CMK (cell line): ENCODE measurements at regions not wholly inside any gene's neighbourhood (a gene's known extent, or its start where the extent isn't known, plus 50 kb on each side); places are given as distances from the start of the nearest gene placed in this dataset.
"Not testable (repeated sequence)": the region's sequence is repeated elsewhere in the genome, so short reads cannot be mapped to it uniquely, and the experiment has no call there.

Source experiments
- DNase-seq: peaks from one replicate; pipeline ENCODE4 v3.0.0-alpha.2; 2010; ENCODE audit warnings: low read depth

- not testable (repeated sequence) for DNase-seq
These were observed 182.6 kb downstream of the NPIPA7 start for GRCh38 chr16:16561532-16561931.

DNA sequence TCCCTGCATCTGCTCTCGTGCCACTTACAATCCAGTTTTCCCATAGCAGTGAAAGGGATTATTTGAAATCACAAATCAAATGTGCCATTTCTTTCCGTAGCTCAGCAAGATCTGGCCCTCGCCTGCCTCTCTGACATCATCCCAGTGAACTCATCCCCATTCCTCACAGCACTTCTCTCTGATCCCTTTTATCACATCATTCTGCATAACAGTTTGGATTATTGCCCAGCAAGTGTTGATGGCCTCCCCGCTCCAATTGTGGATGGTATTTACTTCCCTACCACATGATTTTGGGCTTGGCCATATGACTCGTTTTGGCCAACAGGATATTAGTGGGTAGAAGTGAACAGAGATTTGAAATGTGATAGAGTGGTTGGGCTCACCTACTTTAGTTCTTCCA, 185.0 kb downstream of the NPIPA7 start:
- not testable (repeated sequence) for DNase-seq

DNA sequence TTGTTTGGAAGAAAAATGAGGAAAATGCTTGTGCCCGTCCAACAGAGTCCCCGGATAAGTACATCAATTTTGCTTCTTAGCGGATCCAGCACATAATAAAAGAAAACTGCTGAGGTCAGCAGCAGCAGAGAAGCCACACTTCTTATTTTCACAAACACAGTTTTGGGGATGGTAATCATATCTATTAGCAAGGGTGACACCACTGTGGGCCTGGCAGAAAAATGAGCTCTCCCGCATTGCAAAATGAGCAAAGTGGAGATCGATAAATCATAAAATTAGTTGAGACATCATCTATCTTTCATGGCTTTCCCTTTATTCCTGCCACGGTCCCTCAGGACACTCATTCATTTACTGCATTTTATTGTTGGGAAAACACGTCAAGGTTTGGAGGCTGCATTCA, 186.4 kb downstream of the NPIPA7 start:
- DNase-seq: not testable (repeated sequence)

DNA sequence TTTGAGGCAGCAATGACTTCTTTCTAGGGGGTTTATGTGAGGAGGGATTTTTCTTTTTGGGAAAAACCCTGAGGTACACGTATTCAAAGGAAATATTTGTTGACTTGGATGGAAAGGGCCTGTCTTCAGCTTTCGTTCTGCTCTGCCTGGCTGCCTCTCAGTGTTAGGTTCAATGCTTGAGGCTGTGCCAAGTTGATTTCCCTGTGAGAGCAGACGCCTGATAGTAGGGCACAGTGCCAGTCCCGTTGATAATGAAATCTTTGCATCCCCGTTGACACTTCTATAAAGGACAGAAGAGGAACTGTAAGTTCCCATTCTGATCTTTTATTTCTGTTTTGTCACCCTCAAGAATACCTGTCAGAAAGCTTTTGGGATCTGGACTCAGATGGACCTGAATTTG, 191.1 kb downstream of the NPIPA7 start:
- DNase-seq: not testable (repeated sequence)

DNA sequence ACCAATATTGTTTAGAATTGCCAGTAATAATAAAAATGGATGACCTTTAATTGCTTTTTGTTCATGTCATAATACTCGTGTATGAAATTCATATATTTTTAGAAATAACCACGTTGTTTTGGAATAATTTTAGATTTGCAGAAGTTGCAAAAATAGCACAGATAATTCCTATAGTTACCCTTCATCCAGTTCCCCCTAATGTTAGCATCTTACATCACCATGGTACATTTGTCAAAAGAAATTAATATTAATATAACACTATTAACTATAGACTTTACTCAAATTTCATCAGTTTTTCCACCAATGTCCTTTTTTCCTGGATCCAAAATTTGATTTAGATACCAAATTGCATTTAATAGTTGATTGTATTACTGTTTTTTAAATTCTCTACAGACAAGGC, 191.9 kb downstream of the NPIPA7 start:
- not testable (repeated sequence) for DNase-seq

DNA sequence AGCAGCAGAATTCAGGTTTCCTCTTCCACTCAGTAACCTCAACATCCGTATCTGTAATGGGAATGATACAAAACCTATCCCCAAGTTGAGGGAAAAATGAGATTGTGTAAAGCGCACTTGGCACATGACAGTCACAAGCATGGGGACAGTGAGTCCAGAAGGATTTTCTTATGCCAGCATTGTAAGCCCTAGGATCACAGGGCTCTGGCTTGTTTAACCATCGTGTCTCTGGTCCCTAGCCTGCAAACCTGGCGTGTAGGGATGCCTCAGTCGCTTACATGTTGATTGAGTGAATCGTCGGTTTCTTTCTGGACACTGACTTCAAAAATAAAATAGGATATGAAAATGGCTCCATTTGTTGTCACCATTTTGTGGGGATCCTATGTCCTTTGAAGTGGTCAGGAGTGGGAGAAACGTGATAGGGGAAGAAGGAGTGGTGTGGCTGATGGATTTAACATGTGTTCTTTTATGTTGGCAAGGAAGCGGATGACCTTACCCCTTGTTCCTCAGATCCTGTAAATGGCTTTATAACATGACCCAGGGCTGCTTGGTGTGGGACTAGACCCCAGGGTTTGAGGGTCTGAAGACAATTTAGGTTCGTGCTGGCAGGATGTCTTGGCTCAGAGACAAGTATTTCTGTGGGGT, 193.3 kb downstream of the NPIPA7 start:
- not testable (repeated sequence) for DNase-seq

- not testable (repeated sequence) for DNase-seq
These were observed 198.1 kb downstream of the NPIPA7 start for GRCh38 chr16:16577062-16577461.

- DNase-seq: no peak
These were observed 199.8 kb downstream of the NPIPA7 start for GRCh38 chr16:16578701-16579100.

DNA sequence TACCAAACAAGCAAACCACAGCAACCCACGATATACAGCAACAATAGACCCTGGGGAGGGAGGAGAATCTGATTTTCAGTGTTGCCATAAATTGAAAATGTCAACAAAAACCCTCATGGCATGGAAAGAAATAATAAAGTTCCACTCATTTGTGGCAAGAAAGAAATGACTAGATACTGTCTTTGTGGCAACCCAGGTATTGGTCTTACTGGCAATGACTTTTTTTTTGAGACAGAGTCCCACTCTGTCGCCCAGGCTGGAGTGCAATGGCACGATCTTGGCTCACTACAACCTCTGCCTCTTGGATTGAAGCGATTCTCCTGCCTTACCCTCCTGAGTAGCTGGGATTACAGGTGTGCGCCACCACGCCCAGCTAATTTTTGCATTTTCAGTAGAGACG, 204.0 kb downstream of the NPIPA7 start:
- DNase-seq: not testable (repeated sequence)

GRCh38 chr16:16586073-16586651, 207.2 kb downstream of the NPIPA7 start:
- not testable (repeated sequence) for DNase-seq

GRCh38 chr16:16586969-16587368, 208.0 kb downstream of the NPIPA7 start:
- not testable (repeated sequence) for DNase-seq

- DNase-seq: not testable (repeated sequence)
These were observed 209.5 kb downstream of the NPIPA7 start for GRCh38 chr16:16588436-16588835.

DNA sequence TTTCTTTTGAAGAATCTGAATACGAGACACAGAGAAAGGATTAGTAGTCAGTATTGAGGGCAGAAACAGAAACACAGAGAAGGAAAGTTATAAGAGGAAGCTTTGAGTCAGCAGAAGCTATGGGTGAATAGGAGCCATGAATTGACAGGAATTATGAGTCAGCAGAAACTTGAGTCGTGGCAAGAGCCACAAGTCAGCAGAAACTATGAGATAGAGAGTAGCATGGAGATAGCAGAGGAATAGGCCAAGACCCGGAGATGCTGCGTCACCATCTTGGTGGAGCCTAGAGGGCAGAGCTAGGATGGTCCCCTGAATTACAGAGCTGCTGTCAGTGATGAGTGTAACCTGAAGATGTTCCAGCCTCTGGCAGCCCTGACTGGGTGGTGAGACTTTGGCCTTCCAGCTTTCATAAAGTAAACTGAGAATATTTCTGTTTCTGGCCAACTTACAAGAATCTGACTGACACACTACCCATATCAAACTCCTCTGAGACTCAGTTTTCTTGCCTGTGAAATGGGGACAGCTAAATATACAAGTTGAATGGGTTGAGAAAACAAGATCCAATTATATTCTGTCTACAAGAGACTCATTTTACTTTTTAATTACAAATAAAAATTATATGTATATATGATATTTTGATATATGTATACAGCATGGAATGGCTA, 211.8 kb downstream of the NPIPA7 start:
- not testable (repeated sequence) for DNase-seq

- not testable (repeated sequence) for DNase-seq
These were observed 214.4 kb downstream of the NPIPA7 start for GRCh38 chr16:16593156-16593863.

- DNase-seq: not testable (repeated sequence)
These were observed 216.2 kb downstream of the NPIPA7 start for GRCh38 chr16:16595029-16595718.

DNA sequence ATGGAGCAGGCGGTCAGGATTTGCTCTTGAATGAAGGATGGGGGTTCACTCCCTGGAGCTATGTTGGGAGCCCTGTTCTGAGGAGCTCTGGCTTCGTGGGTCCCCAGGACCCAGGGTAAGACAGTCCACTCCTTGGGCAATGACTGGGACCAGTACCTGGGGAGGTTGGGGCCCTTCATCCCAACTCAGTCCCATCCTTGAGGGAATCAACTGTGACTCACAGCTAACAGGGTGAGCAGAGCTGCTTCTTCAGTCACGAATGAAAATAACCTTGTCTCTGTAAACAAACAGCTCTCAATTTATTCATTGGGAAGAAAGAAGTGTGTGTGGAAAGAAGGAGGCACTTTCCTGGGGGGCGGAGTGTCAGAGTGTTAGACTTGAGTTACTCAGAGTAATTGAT, 222.3 kb downstream of the NPIPA7 start:
- DNase-seq: not testable (repeated sequence)

DNA sequence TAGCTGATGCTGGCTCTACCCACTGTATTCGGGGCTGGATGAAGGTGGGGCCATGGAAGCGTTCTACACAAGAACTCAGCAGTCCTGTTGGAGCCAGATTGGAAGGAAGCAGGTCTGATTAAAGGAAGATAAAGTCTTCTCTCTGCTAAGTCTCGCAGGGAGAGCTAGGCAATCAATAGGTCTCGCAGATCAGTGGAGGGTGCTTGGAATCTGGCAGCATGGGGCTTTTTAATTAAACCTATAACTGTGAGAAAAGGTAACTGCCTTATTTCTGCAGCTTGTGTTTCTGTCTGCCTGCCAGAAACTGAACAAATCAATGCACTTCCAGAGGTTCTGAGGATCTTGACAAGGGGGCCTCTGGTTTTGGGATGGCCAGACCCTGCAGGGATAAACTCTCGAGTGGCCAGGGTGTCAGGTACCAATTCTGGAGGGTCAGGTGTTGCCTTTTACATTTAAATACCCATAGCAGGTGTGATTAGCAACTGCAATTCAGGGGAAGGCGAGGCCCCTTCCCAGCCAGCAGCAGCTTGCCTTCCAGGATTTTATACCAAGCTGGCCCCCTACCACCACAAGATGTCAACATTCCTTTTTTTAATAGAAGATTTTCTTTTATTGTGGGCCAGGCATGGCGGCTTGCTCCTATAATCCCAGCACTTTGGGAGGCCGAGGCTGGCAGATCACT, 228.6 kb downstream of the NPIPA7 start:
- DNase-seq: not testable (repeated sequence)

DNA sequence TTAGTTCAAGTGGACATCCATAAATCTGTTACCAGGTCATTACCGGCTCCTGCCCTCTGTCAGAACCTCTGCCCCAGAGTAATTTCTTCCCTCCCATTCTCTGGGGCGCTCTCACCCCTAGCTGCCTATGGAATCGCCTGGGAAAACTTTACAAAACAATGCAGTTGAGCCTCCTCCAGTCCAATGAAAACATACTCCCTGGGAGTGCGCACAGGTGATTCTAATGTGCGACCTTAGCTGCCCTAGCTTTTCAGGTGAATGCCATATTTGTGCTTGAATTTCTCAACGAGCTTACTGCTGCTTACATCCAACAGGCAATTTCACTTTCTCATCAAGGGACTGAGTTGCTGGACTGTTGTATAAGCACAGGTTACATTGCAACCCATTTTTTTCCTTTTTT, 230.7 kb downstream of the NPIPA7 start:
- DNase-seq: not testable (repeated sequence)

DNA sequence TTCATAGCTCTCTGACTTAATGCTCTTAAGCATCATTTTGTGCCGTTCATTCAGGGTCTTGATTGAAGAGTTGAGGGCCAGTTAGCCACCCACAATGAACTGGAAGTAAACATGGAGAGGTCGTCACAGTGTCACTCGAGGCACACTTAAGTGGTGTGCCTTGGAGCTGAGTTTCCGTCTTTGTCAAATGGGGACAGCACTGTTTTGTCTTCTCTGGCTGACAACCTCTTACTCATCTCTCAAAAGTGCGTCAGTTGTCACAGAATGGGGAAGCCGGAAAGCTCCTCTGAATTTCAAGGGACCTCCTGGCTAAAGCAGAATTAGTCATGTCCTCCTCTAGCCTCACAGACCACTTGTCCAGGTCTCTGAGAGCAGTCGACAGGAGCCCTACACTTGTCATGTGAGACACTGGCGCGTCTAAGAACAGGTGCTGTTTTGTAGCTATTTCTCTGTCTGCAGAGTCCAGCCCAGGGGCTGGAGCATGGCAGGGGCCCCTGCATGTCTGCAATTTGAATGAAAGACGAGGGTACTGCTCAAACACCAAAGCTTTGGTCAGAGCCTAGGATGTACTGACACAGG, 231.5 kb downstream of the NPIPA7 start:
- not testable (repeated sequence) for DNase-seq

- DNase-seq: not testable (repeated sequence)
These were observed 234.3 kb downstream of the NPIPA7 start for GRCh38 chr16:16613212-16613611.

GRCh38 chr16:16614484-16614883, 235.5 kb downstream of the NPIPA7 start:
- DNase-seq: not testable (repeated sequence)
